Naive thymus-derived CD8-positive, alpha-beta T cell (primary cell): ENCODE measurements at regions not wholly inside any gene's neighbourhood (a gene's known extent, or its start where the extent isn't known, plus 50 kb on each side); places are given as distances from the start of the nearest gene placed in this dataset.

Source experiments
- ATAC-seq, 2 donors: fragments of 150-1000 bp; cut with Tn5 transposase in 1 of 2; sonication (Bioruptor Pico), chemical (Tn5 transposase) in 1 of 2; 1 replicate in 1 of 2; 2 replicates in 1 of 2; pipeline ENCODE4 v1.10.0; 2021; ENCODE audit warnings: mild to moderate bottlenecking in 2 of 2, moderate library complexity in 2 of 2
- POLR2A ChIA-PET: fragments of 350-600 bp; sonication (Branson Sonifier 250); formaldehyde crosslinking; loops from one replicate; lab custom pipeline; 2021; ENCODE audit warnings: antibody characterized with exemption; lab: Charles Lee
- DNase-seq, 10 donors: peaks; one replicate each; pipeline versions ENCODE4 v3.0.0 to v3.0.0-alpha.2; 2020 to 2022
- H3K27ac Mint-ChIP-seq, 10 donors: one replicate each; pipeline ENCODE4 v1.8.0; 2020 to 2022; ENCODE audit warnings: mild to moderate bottlenecking in 10 of 10, mixed read lengths in 10 of 10, moderate library complexity in 4 of 10, inconsistent platforms in 1 of 10
- H3K27me3 Mint-ChIP-seq, 5 donors: one replicate each; pipeline ENCODE4 v1.8.0; 2021 to 2022; ENCODE audit warnings: mixed read lengths in 5 of 5
- H3K36me3 Mint-ChIP-seq, 3 donors: one replicate each; pipeline ENCODE4 v1.8.0; 2020 to 2022; ENCODE audit warnings: mixed read lengths in 3 of 3, mild to moderate bottlenecking in 2 of 3, inconsistent platforms in 1 of 3
- H3K4me1 Mint-ChIP-seq, 4 donors: one replicate each; pipeline ENCODE4 v1.8.0; 2021 to 2022; ENCODE audit warnings: mixed read lengths in 4 of 4
- H3K4me3 Mint-ChIP-seq, 10 donors: one replicate each; pipeline ENCODE4 v1.8.0; 2020 to 2022; ENCODE audit warnings: mild to moderate bottlenecking in 10 of 10, mixed read lengths in 10 of 10, moderate library complexity in 6 of 10, inconsistent platforms in 1 of 10
- H3K9me3 Mint-ChIP-seq, 9 donors: one replicate each; pipeline ENCODE4 v1.8.0; 2020 to 2022; ENCODE audit warnings: mixed read lengths in 9 of 9, mild to moderate bottlenecking in 3 of 9, inconsistent platforms in 1 of 9, moderate library complexity in 1 of 9

GRCh38 chr10:21172542-21172929 is 275.4 kb upstream of the NEBL start:
- POLR2A ChIA-PET: no interaction called here
- no peaks in the 10 kb centered on the region for H3K36me3 Mint-ChIP-seq
- H3K27ac Mint-ChIP-seq: no peak overlapping the region
- DNase-seq: no peak
- no peak for ATAC-seq
- peak overlapping the region in 5 of 10 donors; percentile 7 to 45 (median 22) for H3K4me3 Mint-ChIP-seq
- H3K4me1 Mint-ChIP-seq: peaks cover 5 to 15% (median 14%) of the 10 kb centered on the region in 4 donors
- peaks cover 0 to 3% (median 0%) of the 10 kb centered on the region in 9 donors for H3K9me3 Mint-ChIP-seq
- H3K27me3 Mint-ChIP-seq: peaks cover 21 to 57% (median 54%) of the 10 kb centered on the region in 5 donors

GRCh38 chr10:21171936-21172541 is 274.9 kb upstream of the NEBL start:
- ATAC-seq (no peak), DNase-seq (no peak)
- H3K9me3 Mint-ChIP-seq: peaks cover 0 to 2% (median 0%) of the 10 kb centered on the region in 9 donors
- peaks cover 5 to 15% (median 14%) of the 10 kb centered on the region in 4 donors for H3K4me1 Mint-ChIP-seq
- H3K36me3 Mint-ChIP-seq: no peaks in the 10 kb centered on the region
- POLR2A ChIA-PET: no interaction called here
- H3K4me3 Mint-ChIP-seq: peak overlapping the region in 3 of 10 donors; percentile 7 to 45 (median 22)
- peaks cover 21 to 55% (median 52%) of the 10 kb centered on the region in 5 donors for H3K27me3 Mint-ChIP-seq
- H3K27ac Mint-ChIP-seq: no peak overlapping the region

GRCh38 chr10:21171197-21171935 is 274.3 kb upstream of the NEBL start:
- Mint-ChIP-seq H3K27ac (no peak overlapping the region), H3K36me3 (no peaks in the 10 kb centered on the region), H3K9me3 (peaks cover 0 to 2% (median 0%) of the 10 kb centered on the region in 9 donors), H3K27me3 (peaks cover 18 to 51% (median 48%) of the 10 kb centered on the region in 5 donors), H3K4me1 (peaks cover 5 to 15% (median 14%) of the 10 kb centered on the region in 4 donors), H3K4me3 (no peak overlapping the region)
- POLR2A ChIA-PET: no interaction called here
- DNase-seq (no peak), ATAC-seq (no peak)

- POLR2A ChIA-PET: no interaction called here
- Mint-ChIP-seq H3K4me1 (peaks cover 5 to 14% (median 13%) of the 10 kb centered on the region in 4 donors), H3K4me3 (no peak overlapping the region), H3K27me3 (peaks cover 14 to 44% (median 36%) of the 10 kb centered on the region in 5 donors), H3K9me3 (peaks cover 0 to 2% (median 0%) of the 10 kb centered on the region in 9 donors), H3K27ac (no peak overlapping the region), H3K36me3 (no peaks in the 10 kb centered on the region)
- DNase-seq (no peak), ATAC-seq (no peak)
These were observed 273.1 kb upstream of the NEBL start for GRCh38 chr10:21170216-21170615.

- POLR2A ChIA-PET: no interaction called here
- no peak for DNase-seq
- Mint-ChIP-seq H3K4me3 (no peak overlapping the region), H3K27ac (no peak overlapping the region), H3K36me3 (no peaks in the 10 kb centered on the region), H3K9me3 (no peaks in the 10 kb centered on the region), H3K27me3 (peaks cover 8 to 38% (median 30%) of the 10 kb centered on the region in 5 donors), H3K4me1 (peaks cover 2 to 9% (median 6%) of the 10 kb centered on the region in 4 donors)
- no peak for ATAC-seq
These were observed 272.2 kb upstream of the NEBL start for GRCh38 chr10:21169271-21169670.

GRCh38 chr10:21167288-21168010 is 270.3 kb upstream of the NEBL start:
- POLR2A ChIA-PET: no interaction called here
- H3K4me1 Mint-ChIP-seq: peaks cover 0 to 8% (median 2%) of the 10 kb centered on the region in 4 donors

GRCh38 chr10:21166557-21167287 is 269.6 kb upstream of the NEBL start:
- H3K4me1 Mint-ChIP-seq: peaks cover 0 to 4% (median 0%) of the 10 kb centered on the region in 4 donors
- DNase-seq: no peak
- POLR2A ChIA-PET: no interaction called here
- H3K9me3 Mint-ChIP-seq: peaks cover 0 to 10% (median 1%) of the 10 kb centered on the region in 9 donors
- H3K36me3 Mint-ChIP-seq: peaks cover 0 to under 1% (median 0%) of the 10 kb centered on the region in 3 donors
- H3K4me3 Mint-ChIP-seq: no peak overlapping the region
- H3K27ac Mint-ChIP-seq: no peak overlapping the region
- ATAC-seq: no peak
- H3K27me3 Mint-ChIP-seq: peaks cover 8 to 29% (median 19%) of the 10 kb centered on the region in 5 donors

More at GRCh38 chr10:21167288-21168010, 270.3 kb upstream of the NEBL start:
- Mint-ChIP-seq H3K9me3 (peaks cover 0 to 3% (median 0%) of the 10 kb centered on the region in 9 donors), H3K27me3 (peaks cover 8 to 35% (median 26%) of the 10 kb centered on the region in 5 donors), H3K27ac (no peak overlapping the region), H3K4me3 (no peak overlapping the region), H3K36me3 (no peaks in the 10 kb centered on the region)
- ATAC-seq: no peak
- DNase-seq: no peak

GRCh38 chr10:21165489-21165888 is 268.4 kb upstream of the NEBL start:
- ATAC-seq (no peak), DNase-seq (no peak)
- H3K27me3 Mint-ChIP-seq: peaks cover 3 to 20% (median 14%) of the 10 kb centered on the region in 5 donors
- H3K9me3 Mint-ChIP-seq: peaks cover 0 to 17% (median 4%) of the 10 kb centered on the region in 9 donors
- POLR2A ChIA-PET: no interaction called here
- H3K4me3 Mint-ChIP-seq: no peak overlapping the region
- H3K4me1 Mint-ChIP-seq: no peaks in the 10 kb centered on the region
- H3K36me3 Mint-ChIP-seq: peaks cover 0 to 7% (median 0%) of the 10 kb centered on the region in 3 donors
- no peak overlapping the region for H3K27ac Mint-ChIP-seq

- H3K27me3 Mint-ChIP-seq: peaks cover 1 to 20% (median 8%) of the 10 kb centered on the region in 5 donors
- DNase-seq: no peak
- POLR2A ChIA-PET: no interaction called here
- no peak overlapping the region for H3K27ac Mint-ChIP-seq
- peaks cover 0 to 7% (median 0%) of the 10 kb centered on the region in 3 donors for H3K36me3 Mint-ChIP-seq
- H3K4me3 Mint-ChIP-seq: no peak overlapping the region
- no peaks in the 10 kb centered on the region for H3K4me1 Mint-ChIP-seq
- no peak for ATAC-seq
- peaks cover 0 to 17% (median 4%) of the 10 kb centered on the region in 9 donors for H3K9me3 Mint-ChIP-seq
These were observed 267.6 kb upstream of the NEBL start for GRCh38 chr10:21164687-21165086.

GRCh38 chr10:21162948-21163347 is 265.8 kb upstream of the NEBL start:
- ATAC-seq: no peak
- Mint-ChIP-seq H3K4me1 (no peaks in the 10 kb centered on the region), H3K9me3 (peaks cover 0 to 17% (median 4%) of the 10 kb centered on the region in 9 donors), H3K36me3 (peaks cover 0 to 7% (median 0%) of the 10 kb centered on the region in 3 donors), H3K4me3 (no peak overlapping the region), H3K27me3 (peaks cover 4 to 30% (median 10%) of the 10 kb centered on the region in 5 donors), H3K27ac (no peak overlapping the region)
- no peak for DNase-seq
- POLR2A ChIA-PET: no interaction called here

- H3K27ac Mint-ChIP-seq: no peak overlapping the region
These were observed 264.5 kb upstream of the NEBL start for GRCh38 chr10:21161647-21162046.

GRCh38 chr10:21161090-21161625 is 264.0 kb upstream of the NEBL start:
- Mint-ChIP-seq H3K27me3 (peaks cover 6 to 23% (median 7%) of the 10 kb centered on the region in 5 donors), H3K4me1 (no peaks in the 10 kb centered on the region), H3K36me3 (peaks cover 0 to 7% (median 0%) of the 10 kb centered on the region in 3 donors), H3K27ac (no peak overlapping the region), H3K9me3 (peaks cover 0 to 17% (median 4%) of the 10 kb centered on the region in 9 donors), H3K4me3 (no peak overlapping the region)
- no peak for DNase-seq
- POLR2A ChIA-PET: no interaction called here
- no peak for ATAC-seq

More at GRCh38 chr10:21161647-21162046, 264.5 kb upstream of the NEBL start:
- Mint-ChIP-seq H3K4me3 (no peak overlapping the region), H3K4me1 (no peaks in the 10 kb centered on the region), H3K27me3 (peaks cover 6 to 27% (median 10%) of the 10 kb centered on the region in 5 donors), H3K36me3 (peaks cover 0 to 7% (median 0%) of the 10 kb centered on the region in 3 donors), H3K9me3 (peaks cover 0 to 17% (median 4%) of the 10 kb centered on the region in 9 donors)
- POLR2A ChIA-PET: no interaction called here
- DNase-seq (no peak), ATAC-seq (no peak)
